ENCODE measurements at regions not wholly inside any gene's neighbourhood (a gene's known extent, or its start where the extent isn't known, plus 50 kb on each side); places are given as distances from the start of the nearest gene placed in this dataset.

DNA sequence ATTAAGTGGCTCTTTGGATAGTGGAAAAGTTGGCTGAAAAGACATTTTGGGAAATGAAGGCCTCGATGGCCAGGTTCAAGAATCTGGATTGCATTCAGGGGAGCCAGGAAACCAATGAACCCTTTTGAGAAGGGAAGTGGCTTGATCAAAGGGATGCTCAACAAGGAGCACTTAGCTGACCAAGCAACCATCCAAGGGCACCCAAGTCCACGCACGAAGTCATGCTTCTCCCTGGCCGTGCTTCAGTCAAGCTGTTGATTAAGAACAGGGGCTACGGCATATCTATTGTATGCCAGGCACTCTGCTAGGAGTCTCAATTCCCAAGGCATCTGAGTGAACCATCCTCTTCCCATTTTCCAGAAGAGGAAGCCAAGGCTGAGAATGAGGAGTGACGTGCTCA is 185.8 kb upstream of the GLI2 start:
- H3K27ac ChIP-seq = no peak overlapping the region

DNA sequence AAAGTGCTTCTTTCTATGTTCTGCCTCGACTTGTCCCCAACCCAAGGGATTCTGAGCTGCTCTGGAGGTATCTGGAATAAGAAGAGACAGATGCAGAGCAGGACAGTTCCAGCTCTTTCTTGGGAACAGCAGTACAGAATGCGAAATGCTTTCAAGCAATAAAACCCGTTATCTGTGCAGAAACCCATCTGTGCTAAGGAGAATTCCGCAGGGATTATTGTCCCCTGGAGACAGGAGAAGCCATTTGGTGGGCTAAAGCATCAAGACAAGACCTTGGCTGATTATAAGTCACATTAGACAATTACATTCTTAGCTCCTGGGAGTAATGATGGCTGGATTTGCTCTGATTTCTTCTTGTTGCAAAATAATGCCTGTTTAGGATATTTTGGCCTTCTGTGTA is 185.4 kb upstream of the GLI2 start:
- no peaks in the 10 kb centered on the region for H3K9me3 ChIP-seq
- no peak overlapping the region for H3K4me3 ChIP-seq
- peaks cover 32% of the 10 kb centered on the region for H3K4me1 ChIP-seq
- H3K27me3 ChIP-seq = no peaks in the 10 kb centered on the region
- DNase-seq (ENCODE audit: extremely low spot score in 2 of 2) = no peak
- TF ChIP-seq, protein P1, sequence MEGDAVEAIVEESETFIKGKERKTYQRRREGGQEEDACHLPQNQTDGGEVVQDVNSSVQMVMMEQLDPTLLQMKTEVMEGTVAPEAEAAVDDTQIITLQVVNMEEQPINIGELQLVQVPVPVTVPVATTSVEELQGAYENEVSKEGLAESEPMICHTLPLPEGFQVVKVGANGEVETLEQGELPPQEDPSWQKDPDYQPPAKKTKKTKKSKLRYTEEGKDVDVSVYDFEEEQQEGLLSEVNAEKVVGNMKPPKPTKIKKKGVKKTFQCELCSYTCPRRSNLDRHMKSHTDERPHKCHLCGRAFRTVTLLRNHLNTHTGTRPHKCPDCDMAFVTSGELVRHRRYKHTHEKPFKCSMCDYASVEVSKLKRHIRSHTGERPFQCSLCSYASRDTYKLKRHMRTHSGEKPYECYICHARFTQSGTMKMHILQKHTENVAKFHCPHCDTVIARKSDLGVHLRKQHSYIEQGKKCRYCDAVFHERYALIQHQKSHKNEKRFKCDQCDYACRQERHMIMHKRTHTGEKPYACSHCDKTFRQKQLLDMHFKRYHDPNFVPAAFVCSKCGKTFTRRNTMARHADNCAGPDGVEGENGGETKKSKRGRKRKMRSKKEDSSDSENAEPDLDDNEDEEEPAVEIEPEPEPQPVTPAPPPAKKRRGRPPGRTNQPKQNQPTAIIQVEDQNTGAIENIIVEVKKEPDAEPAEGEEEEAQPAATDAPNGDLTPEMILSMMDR (IDR thresholded peaks at IDR 0.05) = no peak
- no peak for TF ChIP-seq POLR2A (IDR thresholded peaks at IDR 0.05)
- no peak for TF ChIP-seq POLR2AphosphoS5 (IDR thresholded peaks at IDR 0.05; ENCODE audit: insufficient read depth in 1 of 2, low read depth in 1 of 2)
- no peaks in the 10 kb centered on the region for H3K36me3 ChIP-seq
- intact Hi-C loops (cut with DNase I) = no loop called here
- no peak overlapping the region for H3K27ac ChIP-seq

More for the DNA sequence above, 185.8 kb upstream of the GLI2 start:
- no peak for DNase-seq (ENCODE audit: extremely low spot score in 2 of 2)
- Histone ChIP-seq H3K9me3 (no peaks in the 10 kb centered on the region), H3K4me1 (peaks cover 33% of the 10 kb centered on the region), H3K4me3 (no peak overlapping the region), H3K27me3 (no peaks in the 10 kb centered on the region), H3K36me3 (no peaks in the 10 kb centered on the region)
- TF ChIP-seq POLR2AphosphoS5 (IDR thresholded peaks at IDR 0.05; ENCODE audit: insufficient read depth in 1 of 2, low read depth in 1 of 2) (no peak), POLR2A (IDR thresholded peaks at IDR 0.05) (no peak)
- TF ChIP-seq, protein P1 (IDR thresholded peaks at IDR 0.05) = no peak
- intact Hi-C loops (cut with DNase I) = loop anchor here (10.0 kb wide), 1 partner anchor 125 kb away; no protein-coding TSS in a partner anchor

DNA sequence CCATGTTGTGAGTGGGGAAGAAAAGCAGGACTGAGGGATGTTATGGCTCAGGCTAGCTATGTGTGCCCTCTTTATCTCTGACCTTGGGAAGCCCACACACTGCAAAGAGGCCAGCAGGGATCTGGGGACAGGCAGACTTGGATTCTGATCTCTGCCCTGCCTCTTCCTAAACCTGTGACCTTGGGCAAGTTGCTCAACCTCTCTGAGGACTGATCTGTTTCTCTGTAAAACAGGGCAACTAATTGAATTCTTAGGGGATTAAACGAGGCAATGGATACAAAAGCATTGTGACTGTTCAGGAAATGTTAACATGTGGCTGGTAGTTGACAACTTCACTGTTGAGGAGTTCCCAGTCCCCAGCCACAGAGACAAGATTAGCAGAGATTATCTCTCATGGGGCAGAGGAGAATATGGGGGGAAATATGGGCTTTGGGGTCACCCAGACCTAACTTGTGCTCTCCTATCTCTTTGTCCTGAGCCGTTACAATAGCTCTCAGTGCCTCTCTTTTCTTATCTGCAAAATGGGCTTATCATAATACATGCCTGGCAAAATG is 184.7 kb upstream of the GLI2 start:
- no peak overlapping the region for H3K27ac ChIP-seq
- no peak for DNase-seq (ENCODE audit: extremely low spot score in 2 of 2)
- no peak overlapping the region for H3K4me3 ChIP-seq
- H3K36me3 ChIP-seq = no peaks in the 10 kb centered on the region
- no peak for TF ChIP-seq POLR2AphosphoS5 (IDR thresholded peaks at IDR 0.05; ENCODE audit: insufficient read depth in 1 of 2, low read depth in 1 of 2)
- TF ChIP-seq POLR2A (IDR thresholded peaks at IDR 0.05) = no peak
- TF ChIP-seq, protein P1 (IDR thresholded peaks at IDR 0.05) = no peak
- H3K9me3 ChIP-seq = no peaks in the 10 kb centered on the region
- H3K27me3 ChIP-seq = no peaks in the 10 kb centered on the region
- intact Hi-C loops (cut with DNase I) = no loop called here
- H3K4me1 ChIP-seq = peaks cover 26% of the 10 kb centered on the region

DNA sequence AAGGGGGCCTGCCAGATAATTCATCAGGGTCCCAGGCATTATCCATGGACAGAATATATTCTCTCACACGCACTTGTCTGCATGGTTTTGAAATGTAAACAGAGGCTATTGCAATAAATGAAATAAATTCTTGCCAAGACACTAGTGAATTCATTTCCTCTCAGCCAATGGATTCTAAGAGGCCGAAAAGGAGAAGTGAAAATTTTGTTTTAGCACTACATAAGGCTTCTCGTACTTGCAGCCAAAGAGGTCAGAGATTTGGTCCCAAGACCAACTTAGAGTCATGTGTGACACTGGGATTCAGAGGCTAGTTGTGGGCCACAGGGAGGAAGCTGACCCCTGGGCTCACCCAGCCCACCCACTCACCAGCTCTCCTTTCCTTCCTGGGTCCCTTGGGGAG is 184.1 kb upstream of the GLI2 start:
- no peaks in the 10 kb centered on the region for H3K27me3 ChIP-seq
- no peaks in the 10 kb centered on the region for H3K36me3 ChIP-seq
- DNase-seq (ENCODE audit: extremely low spot score in 2 of 2) = no peak
- no peak overlapping the region for H3K4me3 ChIP-seq
- peaks cover 24% of the 10 kb centered on the region for H3K4me1 ChIP-seq
- intact Hi-C loops (cut with DNase I) = no loop called here
- no peaks in the 10 kb centered on the region for H3K9me3 ChIP-seq
- no peak overlapping the region for H3K27ac ChIP-seq
- TF ChIP-seq, protein P1 (IDR thresholded peaks at IDR 0.05) = no peak
- TF ChIP-seq POLR2AphosphoS5 (IDR thresholded peaks at IDR 0.05; ENCODE audit: insufficient read depth in 1 of 2, low read depth in 1 of 2) = no peak

DNA sequence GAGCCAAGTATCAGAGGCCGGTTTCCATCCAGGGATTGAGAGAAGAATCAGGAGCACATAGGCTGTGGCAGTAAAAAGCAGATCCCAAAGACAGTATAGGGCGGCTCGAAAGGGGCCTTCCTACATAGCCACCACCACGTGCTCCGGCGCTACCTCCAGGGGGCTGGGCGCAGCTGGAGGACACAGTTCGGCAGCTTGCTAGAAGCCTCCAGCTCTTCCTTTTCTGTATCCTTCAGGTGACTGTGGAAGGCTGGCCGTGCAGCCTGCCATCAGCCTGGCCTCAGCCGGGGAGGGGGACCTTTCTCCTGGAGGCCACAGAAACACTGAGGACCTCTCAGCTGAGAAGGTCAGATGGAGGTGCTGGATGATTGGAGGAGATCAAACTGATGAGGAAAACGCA is 183.6 kb upstream of the GLI2 start:
- intact Hi-C loops (cut with DNase I) = no loop called here
- Histone ChIP-seq H3K4me3 (no peak overlapping the region), H3K27ac (no peak overlapping the region), H3K4me1 (peaks cover 24% of the 10 kb centered on the region), H3K36me3 (no peaks in the 10 kb centered on the region), H3K9me3 (no peaks in the 10 kb centered on the region), H3K27me3 (no peaks in the 10 kb centered on the region)
- TF ChIP-seq POLR2AphosphoS5 (IDR thresholded peaks at IDR 0.05; ENCODE audit: insufficient read depth in 1 of 2, low read depth in 1 of 2) (no peak), POLR2A (IDR thresholded peaks at IDR 0.05) (no peak)
- TF ChIP-seq, protein P1 (IDR thresholded peaks at IDR 0.05) = no peak
- DNase-seq (ENCODE audit: extremely low spot score in 2 of 2) = no peak

All from vagina (tissue), 2 donors.